ENCODE measurements at regions not wholly inside any gene's neighbourhood (a gene's known extent, or its start where the extent isn't known, plus 50 kb on each side); places are given as distances from the start of the nearest gene placed in this dataset.

GRCh38 chr14:71468701-71469100 lies 463.5 kb upstream of the RGS6 start:
- ChIA-PET CTCF (no interaction called here), POLR2A (no interaction called here)
- no peak for TF ChIP-seq CTCF (IDR thresholded peaks at IDR 0.05)
- Histone ChIP-seq H3K4me3 (ENCODE audit: low read length) (no peak overlapping the region), H3K27me3 (ENCODE audit: control insufficient read depth in 1 of 2, insufficient read depth in 2 of 2, low read length in 2 of 2) (no peaks in the 10 kb centered on the region), H3K9me3 (ENCODE audit: control insufficient read depth in 1 of 2, insufficient read depth in 1 of 2, low read length in 2 of 2) (peaks cover 0 to 3% of the 10 kb centered on the region in 2 experiments), H3K4me1 (ENCODE audit: insufficient read depth, low read length) (peaks cover 5% of the 10 kb centered on the region), H3K27ac (ENCODE audit: low read depth in 1 of 2, low read length in 2 of 2) (no peak overlapping the region), H3K36me3 (ENCODE audit: insufficient read depth, low read length) (no peaks in the 10 kb centered on the region)
- Mint-ChIP-seq H3K27me3 (no peaks in the 10 kb centered on the region), H3K36me3 (ENCODE audit: low read depth) (peaks cover 15% of the 10 kb centered on the region), H3K4me1 (ENCODE audit: low read depth) (peaks cover 28% of the 10 kb centered on the region), H3K4me3 (no peak overlapping the region), H3K9me3 (no peaks in the 10 kb centered on the region), H3K27ac (no peak overlapping the region)
- intact Hi-C loops (cut with DNase I, micrococcal nuclease) = no loop called here
- DNase-seq (no peak), ATAC-seq (ENCODE audit: poor library complexity) (no peak)

- Histone ChIP-seq H3K27ac (ENCODE audit: low read depth in 1 of 2, low read length in 2 of 2) (no peak overlapping the region), H3K4me3 (ENCODE audit: low read length) (no peak overlapping the region), H3K9me3 (ENCODE audit: control insufficient read depth in 1 of 2, insufficient read depth in 1 of 2, low read length in 2 of 2) (no peaks in the 10 kb centered on the region), H3K36me3 (ENCODE audit: insufficient read depth, low read length) (no peaks in the 10 kb centered on the region), H3K27me3 (ENCODE audit: control insufficient read depth in 1 of 2, insufficient read depth in 2 of 2, low read length in 2 of 2) (no peaks in the 10 kb centered on the region), H3K4me1 (ENCODE audit: insufficient read depth, low read length) (peaks cover 5% of the 10 kb centered on the region)
- ATAC-seq (ENCODE audit: poor library complexity) (no peak), DNase-seq (no peak)
- Mint-ChIP-seq H3K4me3 (no peak overlapping the region), H3K9me3 (no peaks in the 10 kb centered on the region), H3K36me3 (ENCODE audit: low read depth) (peaks cover 12% of the 10 kb centered on the region), H3K27ac (no peak overlapping the region), H3K4me1 (ENCODE audit: low read depth) (peaks cover 31% of the 10 kb centered on the region), H3K27me3 (no peaks in the 10 kb centered on the region)
- TF ChIP-seq CTCF (IDR thresholded peaks at IDR 0.05) = no peak
- intact Hi-C loops (cut with DNase I, micrococcal nuclease) = no loop called here
- CTCF ChIA-PET = no interaction called here
- POLR2A ChIA-PET = no interaction called here
These were observed 462.4 kb upstream of the RGS6 start for GRCh38 chr14:71469643-71470335.

- no peak overlapping the region for H3K27ac Mint-ChIP-seq
- Histone ChIP-seq H3K4me1 (ENCODE audit: insufficient read depth, low read length) (peaks cover 5% of the 10 kb centered on the region), H3K27ac (ENCODE audit: low read depth in 1 of 2, low read length in 2 of 2) (no peak overlapping the region), H3K27me3 (ENCODE audit: control insufficient read depth in 1 of 2, insufficient read depth in 2 of 2, low read length in 2 of 2) (no peaks in the 10 kb centered on the region), H3K4me3 (ENCODE audit: low read length) (no peak overlapping the region), H3K9me3 (ENCODE audit: control insufficient read depth in 1 of 2, insufficient read depth in 1 of 2, low read length in 2 of 2) (no peaks in the 10 kb centered on the region), H3K36me3 (ENCODE audit: insufficient read depth, low read length) (no peaks in the 10 kb centered on the region)
- peaks cover 43% of the 10 kb centered on the region for H3K4me1 Mint-ChIP-seq (ENCODE audit: low read depth)
- no peak for TF ChIP-seq CTCF (IDR thresholded peaks at IDR 0.05)
- DNase-seq (no peak), ATAC-seq (ENCODE audit: poor library complexity) (no peak)
- POLR2A ChIA-PET = no interaction called here
- H3K9me3 Mint-ChIP-seq = no peaks in the 10 kb centered on the region
- peaks cover 6% of the 10 kb centered on the region for H3K36me3 Mint-ChIP-seq (ENCODE audit: low read depth)
- CTCF ChIA-PET = no interaction called here
- H3K4me3 Mint-ChIP-seq = no peak overlapping the region
- intact Hi-C loops (cut with DNase I, micrococcal nuclease) = no loop called here
- H3K27me3 Mint-ChIP-seq = no peaks in the 10 kb centered on the region
These were observed 460.4 kb upstream of the RGS6 start for GRCh38 chr14:71471634-71472355.
